ENCODE measurements at regions not wholly inside any gene's neighbourhood (a gene's known extent, or its start where the extent isn't known, plus 50 kb on each side); places are given as distances from the start of the nearest gene placed in this dataset.

GRCh38 chr3:144358191-144358590, 386.6 kb downstream of the DIPK2A start:
- Histone ChIP-seq H3K27ac (ENCODE audit: low read length) (no peak overlapping the region), H3K9ac (ENCODE audit: low read length) (no peak overlapping the region), H3K36me3 (ENCODE audit: insufficient read depth, low read length) (no peaks in the 10 kb centered on the region), H3K4me1 (ENCODE audit: low read length) (no peaks in the 10 kb centered on the region), H3K9me2 (replicated peaks; ENCODE audit: insufficient read depth, low read length) (no peaks in the 10 kb centered on the region), H4K20me1 (ENCODE audit: insufficient read depth, low read depth, low read length) (no peaks in the 10 kb centered on the region), H3K4me2 (ENCODE audit: low read depth, low read length, poor library complexity, severe bottlenecking) (no peak overlapping the region), H2AFZ (ENCODE audit: low read length) (no peak overlapping the region), H3K9me3 (ENCODE audit: low read length) (peaks cover 9% of the 10 kb centered on the region), H3K27me3 (ENCODE audit: low read length) (no peaks in the 10 kb centered on the region), H3K4me3 (ENCODE audit: low read length) (no peak overlapping the region), H3K79me2 (ENCODE audit: low read length) (no peaks in the 10 kb centered on the region)
- DNase-seq: no peak

- Histone ChIP-seq H3K4me1 (ENCODE audit: low read length) (no peaks in the 10 kb centered on the region), H3K79me2 (ENCODE audit: low read length) (no peaks in the 10 kb centered on the region), H3K27ac (ENCODE audit: low read length) (no peak overlapping the region), H3K4me3 (ENCODE audit: low read length) (no peak overlapping the region), H2AFZ (ENCODE audit: low read length) (no peak overlapping the region), H3K9ac (ENCODE audit: low read length) (no peak overlapping the region), H3K9me3 (ENCODE audit: low read length) (peaks cover 4% of the 10 kb centered on the region), H3K4me2 (ENCODE audit: low read depth, low read length, poor library complexity, severe bottlenecking) (no peak overlapping the region), H3K36me3 (ENCODE audit: insufficient read depth, low read length) (no peaks in the 10 kb centered on the region), H3K9me2 (replicated peaks; ENCODE audit: insufficient read depth, low read length) (no peaks in the 10 kb centered on the region), H4K20me1 (ENCODE audit: insufficient read depth, low read depth, low read length) (no peaks in the 10 kb centered on the region), H3K27me3 (ENCODE audit: low read length) (no peaks in the 10 kb centered on the region)
- no peak for DNase-seq
Observed at GRCh38 chr3:144361002-144361401, 389.4 kb downstream of the DIPK2A start.

- H3K4me2 ChIP-seq (ENCODE audit: low read depth, low read length, poor library complexity, severe bottlenecking): no peak overlapping the region
- H3K4me3 ChIP-seq (ENCODE audit: low read length): no peak overlapping the region
- H3K9me3 ChIP-seq (ENCODE audit: low read length): peaks cover 4% of the 10 kb centered on the region; the same call in 1 of the 2 replicates
- H4K20me1 ChIP-seq (ENCODE audit: insufficient read depth, low read depth, low read length): no peaks in the 10 kb centered on the region
- H3K4me1 ChIP-seq (ENCODE audit: low read length): no peaks in the 10 kb centered on the region
- H3K27me3 ChIP-seq (ENCODE audit: low read length): no peaks in the 10 kb centered on the region
- H3K36me3 ChIP-seq (ENCODE audit: insufficient read depth, low read length): no peaks in the 10 kb centered on the region
- H3K9ac ChIP-seq (ENCODE audit: low read length): no peak overlapping the region
- H2AFZ ChIP-seq (ENCODE audit: low read length): no peak overlapping the region
- H3K27ac ChIP-seq (ENCODE audit: low read length): no peak overlapping the region
- no peaks in the 10 kb centered on the region for H3K79me2 ChIP-seq (ENCODE audit: low read length)
- no peak for DNase-seq
- H3K9me2 ChIP-seq (replicated peaks; ENCODE audit: insufficient read depth, low read length): no peaks in the 10 kb centered on the region
Observed at GRCh38 chr3:144362126-144362525, 390.5 kb downstream of the DIPK2A start.

GRCh38 chr3:144363856-144364255, 392.2 kb downstream of the DIPK2A start:
- Histone ChIP-seq H4K20me1 (ENCODE audit: insufficient read depth, low read depth, low read length) (no peaks in the 10 kb centered on the region), H3K9me3 (ENCODE audit: low read length) (peaks cover 4% of the 10 kb centered on the region; the same call in 1 of the 2 replicates), H3K27me3 (ENCODE audit: low read length) (no peaks in the 10 kb centered on the region), H3K4me2 (ENCODE audit: low read depth, low read length, poor library complexity, severe bottlenecking) (no peak overlapping the region), H3K9ac (ENCODE audit: low read length) (no peak overlapping the region), H3K36me3 (ENCODE audit: insufficient read depth, low read length) (no peaks in the 10 kb centered on the region), H3K79me2 (ENCODE audit: low read length) (no peaks in the 10 kb centered on the region), H3K4me3 (ENCODE audit: low read length) (no peak overlapping the region), H3K4me1 (ENCODE audit: low read length) (no peaks in the 10 kb centered on the region), H2AFZ (ENCODE audit: low read length) (no peak overlapping the region), H3K27ac (ENCODE audit: low read length) (no peak overlapping the region), H3K9me2 (replicated peaks; ENCODE audit: insufficient read depth, low read length) (no peaks in the 10 kb centered on the region)
- DNase-seq: no peak

GRCh38 chr3:144364737-144365136, 393.1 kb downstream of the DIPK2A start:
- DNase-seq: no peak
- H3K27ac ChIP-seq (ENCODE audit: low read length): no peak overlapping the region
- H3K4me3 ChIP-seq (ENCODE audit: low read length): no peak overlapping the region
- no peaks in the 10 kb centered on the region for H3K36me3 ChIP-seq (ENCODE audit: insufficient read depth, low read length)
- no peak overlapping the region for H3K4me2 ChIP-seq (ENCODE audit: low read depth, low read length, poor library complexity, severe bottlenecking)
- H3K9me2 ChIP-seq (replicated peaks; ENCODE audit: insufficient read depth, low read length): no peaks in the 10 kb centered on the region
- H3K4me1 ChIP-seq (ENCODE audit: low read length): no peaks in the 10 kb centered on the region
- H3K79me2 ChIP-seq (ENCODE audit: low read length): no peaks in the 10 kb centered on the region
- no peaks in the 10 kb centered on the region for H3K27me3 ChIP-seq (ENCODE audit: low read length)
- no peaks in the 10 kb centered on the region for H4K20me1 ChIP-seq (ENCODE audit: insufficient read depth, low read depth, low read length)
- H3K9ac ChIP-seq (ENCODE audit: low read length): no peak overlapping the region
- H3K9me3 ChIP-seq (ENCODE audit: low read length): peaks cover 4% of the 10 kb centered on the region
- H2AFZ ChIP-seq (ENCODE audit: low read length): no peak overlapping the region

GRCh38 chr3:144369129-144369879, 397.7 kb downstream of the DIPK2A start:
- Histone ChIP-seq H3K79me2 (ENCODE audit: low read length) (no peaks in the 10 kb centered on the region), H4K20me1 (ENCODE audit: insufficient read depth, low read depth, low read length) (no peaks in the 10 kb centered on the region), H3K9me2 (replicated peaks; ENCODE audit: insufficient read depth, low read length) (no peaks in the 10 kb centered on the region), H2AFZ (ENCODE audit: low read length) (no peak overlapping the region), H3K9ac (ENCODE audit: low read length) (no peak overlapping the region), H3K4me1 (ENCODE audit: low read length) (no peaks in the 10 kb centered on the region), H3K4me2 (ENCODE audit: low read depth, low read length, poor library complexity, severe bottlenecking) (no peak overlapping the region), H3K36me3 (ENCODE audit: insufficient read depth, low read length) (no peaks in the 10 kb centered on the region), H3K27ac (ENCODE audit: low read length) (no peak overlapping the region), H3K27me3 (ENCODE audit: low read length) (no peaks in the 10 kb centered on the region), H3K9me3 (ENCODE audit: low read length) (no peaks in the 10 kb centered on the region; the same call in 1 of the 2 replicates), H3K4me3 (ENCODE audit: low read length) (no peak overlapping the region)
- no peak for DNase-seq

GRCh38 chr3:144375088-144375487, 403.5 kb downstream of the DIPK2A start:
- Histone ChIP-seq H3K4me2 (ENCODE audit: low read depth, low read length, poor library complexity, severe bottlenecking) (no peak overlapping the region), H3K9me3 (ENCODE audit: low read length) (no peaks in the 10 kb centered on the region), H3K79me2 (ENCODE audit: low read length) (no peaks in the 10 kb centered on the region), H2AFZ (ENCODE audit: low read length) (no peak overlapping the region), H3K4me3 (ENCODE audit: low read length) (no peak overlapping the region), H3K36me3 (ENCODE audit: insufficient read depth, low read length) (no peaks in the 10 kb centered on the region), H3K27ac (ENCODE audit: low read length) (no peak overlapping the region), H4K20me1 (ENCODE audit: insufficient read depth, low read depth, low read length) (no peaks in the 10 kb centered on the region), H3K9ac (ENCODE audit: low read length) (no peak overlapping the region), H3K9me2 (replicated peaks; ENCODE audit: insufficient read depth, low read length) (no peaks in the 10 kb centered on the region), H3K4me1 (ENCODE audit: low read length) (no peaks in the 10 kb centered on the region), H3K27me3 (ENCODE audit: low read length) (no peaks in the 10 kb centered on the region)
- no peak for DNase-seq

- Histone ChIP-seq H3K9me2 (replicated peaks; ENCODE audit: insufficient read depth, low read length) (no peaks in the 10 kb centered on the region), H3K4me2 (ENCODE audit: low read depth, low read length, poor library complexity, severe bottlenecking) (no peak overlapping the region), H2AFZ (ENCODE audit: low read length) (no peak overlapping the region), H3K27ac (ENCODE audit: low read length) (no peak overlapping the region), H3K9ac (ENCODE audit: low read length) (no peak overlapping the region), H3K9me3 (ENCODE audit: low read length) (no peaks in the 10 kb centered on the region), H3K79me2 (ENCODE audit: low read length) (no peaks in the 10 kb centered on the region), H3K27me3 (ENCODE audit: low read length) (no peaks in the 10 kb centered on the region), H3K4me3 (ENCODE audit: low read length) (no peak overlapping the region), H3K4me1 (ENCODE audit: low read length) (no peaks in the 10 kb centered on the region), H4K20me1 (ENCODE audit: insufficient read depth, low read depth, low read length) (no peaks in the 10 kb centered on the region), H3K36me3 (ENCODE audit: insufficient read depth, low read length) (no peaks in the 10 kb centered on the region)
- DNase-seq: no peak
Observed at GRCh38 chr3:144380849-144381248, 409.2 kb downstream of the DIPK2A start.

All from Karpas-422 (cell line).